NCI-H69 (cell line): ENCODE measurements at regions not wholly inside any gene's neighbourhood (a gene's known extent, or its start where the extent isn't known, plus 50 kb on each side); places are given as distances from the start of the nearest gene placed in this dataset.
"Not testable (repeated sequence)": the region's sequence is repeated elsewhere in the genome, so short reads cannot be mapped to it uniquely, and the experiment has no call there.

Experiments used
- DNase-seq: peaks from one replicate; lab custom pipeline; 2025; lab: John Stamatoyannopoulos, UW

GRCh38 chr20:55160996-55161395 lies 685.6 kb downstream of the DOK5 start:
- DNase-seq, result no peak

DNA sequence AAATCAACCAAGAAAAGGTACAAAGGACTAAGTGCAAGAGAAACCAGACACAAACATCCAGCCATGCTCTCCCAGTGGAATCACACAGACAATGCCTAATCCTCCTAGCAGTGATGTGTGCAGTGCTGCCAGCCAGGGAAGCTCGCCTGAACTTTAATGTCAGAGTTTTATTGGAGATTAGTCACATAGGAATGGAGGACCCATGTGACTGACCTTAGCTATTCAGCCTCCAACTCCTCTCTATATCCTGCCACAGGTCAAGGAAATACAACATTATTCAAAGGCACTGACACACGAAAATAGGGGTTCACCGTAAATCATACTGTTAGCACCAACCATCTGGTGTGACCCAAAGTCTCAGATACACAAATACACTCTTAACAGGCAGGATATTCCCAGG lies 684.6 kb downstream of the DOK5 start:
- peak; percentile 65 for DNase-seq

DNA sequence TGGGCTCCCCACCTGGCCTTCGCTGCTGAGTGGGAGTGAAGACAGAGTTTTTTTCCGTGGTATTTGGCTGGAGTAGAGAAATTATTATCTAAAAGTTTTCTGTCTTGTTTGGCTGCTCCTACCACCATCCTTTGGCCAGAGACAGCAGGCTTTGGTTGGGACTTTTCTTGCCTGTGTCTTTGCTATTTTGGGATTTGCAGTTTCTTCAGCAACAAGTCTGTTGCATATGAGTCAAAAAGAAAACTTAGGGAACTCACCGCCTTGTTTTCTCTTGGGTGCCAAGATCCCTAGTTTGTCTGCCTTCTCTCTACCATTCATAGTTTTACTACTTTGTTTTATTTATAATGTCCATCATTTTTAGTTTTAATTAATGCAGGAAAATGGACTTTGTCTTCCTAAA lies 683.8 kb downstream of the DOK5 start:
- DNase-seq, result no peak

- DNase-seq, result no peak
These were observed 683.1 kb downstream of the DOK5 start for GRCh38 chr20:55158446-55158845.

GRCh38 chr20:55155360-55155759 lies 680.0 kb downstream of the DOK5 start:
- DNase-seq, result no peak

DNA sequence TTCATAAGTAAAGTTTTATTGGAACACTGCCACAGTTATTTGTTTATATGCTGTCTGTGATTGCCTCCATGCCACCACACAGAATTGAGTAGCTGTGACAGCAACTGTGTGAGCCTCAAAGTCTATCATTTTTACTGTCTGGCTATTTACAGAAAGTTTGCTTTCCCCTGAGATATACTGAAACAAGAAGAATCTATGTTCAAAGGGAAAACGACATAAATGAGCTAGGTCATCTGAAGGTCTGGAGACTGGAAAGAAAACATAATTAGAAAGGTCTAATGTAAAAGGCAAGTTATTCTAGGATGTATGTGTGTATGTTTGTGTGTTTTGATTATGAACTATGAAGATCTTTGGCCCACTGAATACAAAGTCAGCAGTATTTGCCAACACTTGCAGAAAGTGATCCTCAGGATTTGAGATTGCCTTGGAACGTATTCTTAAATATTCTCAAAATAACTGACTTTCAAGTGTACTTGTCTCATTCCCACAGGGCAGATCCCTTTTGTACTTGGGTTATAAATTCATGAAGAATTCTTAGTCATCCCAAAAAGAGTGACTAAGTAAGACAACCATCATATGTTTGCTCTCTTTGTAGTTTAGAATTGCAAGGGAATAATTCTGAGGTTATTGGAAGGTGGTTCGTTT lies 677.7 kb downstream of the DOK5 start:
- no peak for DNase-seq

DNA sequence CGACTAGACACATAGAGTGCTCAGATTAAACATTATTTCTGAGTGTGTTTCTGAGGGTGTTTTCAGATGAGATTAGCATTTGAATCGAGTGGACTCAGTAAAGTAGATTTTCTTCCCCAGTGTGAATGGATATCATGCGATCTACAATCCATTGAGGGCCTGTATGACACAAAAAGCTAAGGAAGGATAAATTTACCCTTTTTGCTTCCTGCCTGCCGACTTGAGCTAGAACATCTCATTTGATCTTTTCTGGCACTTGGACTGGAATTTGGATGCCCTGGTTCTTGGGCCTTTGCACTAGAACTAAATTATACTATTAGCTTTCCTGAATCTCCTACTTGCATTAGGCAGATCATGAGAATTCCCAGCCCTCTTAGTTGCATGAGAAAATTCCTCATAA lies 675.8 kb downstream of the DOK5 start:
- no peak for DNase-seq

- DNase-seq, result peak; percentile 76
These were observed 668.2 kb downstream of the DOK5 start for GRCh38 chr20:55143601-55144000.

- no peak for DNase-seq
These were observed 667.5 kb downstream of the DOK5 start for GRCh38 chr20:55142932-55143331.

DNA sequence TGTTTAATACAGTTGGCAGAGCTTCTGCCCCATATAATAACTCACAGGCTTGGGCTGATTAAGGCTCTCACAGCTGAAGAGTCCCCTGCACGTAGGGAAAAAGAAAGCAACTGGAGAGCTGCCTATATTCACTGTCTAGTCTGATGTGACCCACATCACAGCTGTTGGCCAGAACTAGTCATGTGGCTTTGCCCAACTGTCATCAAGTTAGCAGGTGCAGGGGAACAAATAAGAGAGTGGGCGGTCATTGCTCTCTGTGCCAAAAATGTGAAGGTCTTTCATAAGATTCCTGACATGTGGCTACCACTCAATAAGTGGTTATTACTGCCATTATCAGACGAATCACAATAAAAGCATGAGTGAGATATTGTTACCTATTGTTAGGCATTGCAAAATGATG lies 665.2 kb downstream of the DOK5 start:
- peak; percentile 91 for DNase-seq

DNA sequence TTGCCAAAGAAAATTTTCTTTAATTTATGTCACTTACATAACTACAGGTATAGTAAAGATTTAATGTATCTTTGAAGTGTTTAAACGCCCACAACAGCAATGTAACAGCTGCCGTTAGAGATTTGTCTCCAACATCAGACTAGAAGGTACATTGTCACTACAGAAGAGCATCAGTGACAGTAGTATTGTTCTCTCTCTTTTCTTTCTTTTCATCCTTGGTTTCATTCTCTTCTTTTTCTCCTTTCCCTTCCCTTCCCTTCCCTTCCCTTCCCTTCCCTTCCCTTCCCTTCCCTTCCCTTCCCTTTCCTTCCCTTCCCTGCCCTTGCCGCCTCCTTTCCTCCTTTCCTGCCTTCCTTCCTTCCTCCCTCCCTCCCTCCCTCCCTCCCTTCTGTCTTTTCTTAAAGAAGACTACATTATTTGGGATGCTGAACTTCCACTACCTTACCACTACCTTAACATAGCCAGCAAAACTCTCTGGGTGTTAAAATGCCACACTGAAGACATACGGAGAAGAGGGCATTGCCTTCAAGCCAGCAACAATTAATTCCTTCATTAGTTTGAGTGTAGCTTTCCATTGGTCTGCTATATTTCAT lies 663.9 kb downstream of the DOK5 start:
- DNase-seq, result no peak

GRCh38 chr20:55135923-55136322 lies 660.5 kb downstream of the DOK5 start:
- DNase-seq, result peak; percentile 6

- DNase-seq, result no peak
These were observed 657.1 kb downstream of the DOK5 start for GRCh38 chr20:55132523-55132922.

GRCh38 chr20:55117577-55117976 lies 642.2 kb downstream of the DOK5 start:
- not testable (repeated sequence) for DNase-seq

DNA sequence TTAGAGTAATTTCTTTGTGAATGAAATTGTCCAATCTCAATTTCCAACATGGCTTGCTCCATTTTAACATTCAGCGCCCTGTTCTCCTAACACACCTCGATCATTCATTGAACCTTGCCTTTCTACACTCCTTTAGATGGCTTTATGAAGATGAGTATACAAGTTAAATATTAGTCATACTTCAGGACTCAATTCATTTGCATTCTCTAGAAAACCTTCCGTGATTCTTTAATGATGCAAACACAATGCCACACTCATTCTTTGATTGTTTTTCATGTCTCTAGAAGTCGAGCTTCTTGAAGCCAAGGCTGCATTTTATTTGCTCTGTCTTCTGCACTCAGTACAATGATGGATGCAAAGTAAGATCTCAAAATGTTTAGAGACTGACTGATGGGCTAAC lies 641.2 kb downstream of the DOK5 start:
- DNase-seq, result no peak

DNA sequence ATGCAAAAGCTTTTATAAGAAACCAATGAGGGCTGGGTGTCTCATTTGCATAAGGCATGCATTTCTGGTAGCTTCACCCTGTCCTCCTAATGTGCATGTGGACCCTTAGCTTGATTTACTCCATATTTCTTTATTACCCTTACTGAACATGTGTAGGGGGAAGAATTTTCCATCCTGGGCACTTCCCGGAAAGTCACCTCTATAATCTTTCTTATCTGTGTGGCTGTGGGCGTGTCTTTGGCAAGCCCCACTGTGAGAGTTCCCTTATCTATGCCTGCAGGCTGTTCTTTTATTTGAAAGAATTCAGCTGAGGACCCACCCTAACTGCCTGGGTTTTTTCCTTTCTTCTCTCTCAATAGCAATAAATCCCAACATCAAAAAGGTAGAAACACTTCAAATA lies 627.8 kb downstream of the DOK5 start:
- no peak for DNase-seq

DNA sequence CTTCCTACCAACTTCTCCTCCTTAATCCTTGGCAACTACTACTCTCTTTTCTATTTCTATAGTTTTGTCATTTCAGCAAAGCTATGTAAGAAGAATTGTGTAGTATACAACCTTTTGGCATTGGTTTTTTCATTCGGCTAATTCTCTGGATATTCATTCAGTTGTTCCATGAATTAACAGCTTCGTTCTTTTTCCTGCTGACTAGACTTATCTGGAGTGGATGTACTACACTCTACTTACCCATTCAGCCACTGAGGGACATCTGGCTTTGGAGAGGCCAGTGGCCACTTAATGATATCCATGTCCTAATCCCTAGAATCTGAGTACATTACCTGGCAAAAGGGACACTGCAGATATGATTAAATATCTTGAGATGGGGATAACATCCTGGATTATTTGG lies 623.9 kb downstream of the DOK5 start:
- DNase-seq, result no peak

DNA sequence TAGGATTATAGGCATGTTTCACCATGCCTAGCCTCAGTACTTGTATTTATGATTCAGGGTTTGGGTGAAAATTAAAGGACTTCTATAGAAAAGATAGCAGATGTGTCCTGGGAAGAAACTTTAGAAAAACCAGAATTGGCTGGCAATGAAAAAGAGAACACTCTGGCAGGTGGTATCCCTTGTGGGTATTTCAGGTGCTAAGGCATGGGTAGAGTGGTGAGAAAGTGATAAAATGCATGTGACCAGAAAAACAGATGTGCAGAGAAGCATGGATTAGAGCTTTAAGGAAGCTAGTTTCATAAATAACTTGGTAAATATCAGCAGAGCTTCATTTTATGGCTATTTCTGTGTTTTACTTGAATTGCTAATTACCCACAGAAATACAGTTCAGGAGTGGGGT lies 622.2 kb downstream of the DOK5 start:
- no peak for DNase-seq

GRCh38 chr20:55095745-55096400 lies 620.5 kb downstream of the DOK5 start:
- DNase-seq, result peak; percentile 68

DNA sequence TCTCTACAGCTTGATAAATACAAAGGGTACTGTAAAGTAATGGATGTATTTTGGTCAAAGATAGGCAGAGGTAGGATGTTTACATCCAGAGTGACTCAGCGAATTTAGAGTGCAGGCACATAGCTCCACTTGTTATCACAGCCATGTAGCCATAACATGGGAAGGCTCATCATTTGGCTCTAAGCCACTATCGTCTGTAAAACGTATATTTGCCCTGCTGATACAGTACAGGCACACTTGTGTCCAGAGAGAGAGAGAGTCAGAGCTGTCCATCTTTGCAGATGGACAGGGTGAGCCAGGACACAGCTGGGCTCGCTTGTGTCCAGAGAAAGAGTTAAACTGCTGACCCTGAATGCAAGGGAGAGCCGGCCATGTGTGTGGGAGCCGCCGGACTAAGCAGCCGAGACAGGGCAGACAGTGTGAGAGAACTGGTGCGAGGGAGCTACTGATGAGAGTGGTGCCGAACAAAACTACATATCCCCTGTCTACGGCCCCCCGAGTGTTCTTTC lies 619.0 kb downstream of the DOK5 start:
- no peak for DNase-seq

DNA sequence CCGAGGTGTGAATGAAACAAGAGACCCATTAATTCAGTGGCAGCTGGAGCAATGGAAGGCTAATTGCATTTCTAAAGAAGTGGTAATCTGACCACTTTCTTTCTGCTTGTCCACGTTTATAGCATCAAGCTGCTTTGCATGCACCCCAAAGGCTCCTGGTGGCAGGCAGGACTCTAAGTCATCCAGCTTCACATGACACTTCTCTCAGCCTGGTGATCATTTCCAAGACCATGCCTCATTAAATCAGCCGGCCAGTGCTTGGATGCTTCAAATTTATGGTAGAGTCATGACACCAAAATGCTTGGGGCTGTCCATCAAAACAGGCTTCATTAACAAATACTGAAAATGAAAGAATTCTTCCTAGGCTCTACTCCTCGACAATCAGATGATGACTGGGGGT lies 614.9 kb downstream of the DOK5 start:
- DNase-seq, result peak; percentile 63

DNA sequence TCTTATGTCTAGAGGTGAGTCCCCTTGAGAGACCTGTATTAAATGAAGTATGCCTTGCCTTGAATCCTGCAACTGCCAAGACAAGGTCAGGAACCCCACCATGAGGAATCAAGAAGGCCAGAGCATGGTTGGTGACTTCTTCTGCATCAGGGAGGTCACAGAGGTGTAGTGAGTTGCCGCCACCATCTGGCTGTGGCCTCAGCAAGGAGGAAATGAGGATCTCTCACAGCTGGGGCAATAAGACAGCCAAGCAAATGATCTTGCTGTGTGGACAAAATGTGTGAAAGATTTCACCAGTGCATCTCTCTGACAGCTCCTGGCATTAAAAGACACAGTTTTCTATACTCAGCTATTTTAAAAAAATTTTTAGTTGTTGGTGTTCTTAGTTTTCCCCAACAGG lies 611.0 kb downstream of the DOK5 start:
- no peak for DNase-seq

DNA sequence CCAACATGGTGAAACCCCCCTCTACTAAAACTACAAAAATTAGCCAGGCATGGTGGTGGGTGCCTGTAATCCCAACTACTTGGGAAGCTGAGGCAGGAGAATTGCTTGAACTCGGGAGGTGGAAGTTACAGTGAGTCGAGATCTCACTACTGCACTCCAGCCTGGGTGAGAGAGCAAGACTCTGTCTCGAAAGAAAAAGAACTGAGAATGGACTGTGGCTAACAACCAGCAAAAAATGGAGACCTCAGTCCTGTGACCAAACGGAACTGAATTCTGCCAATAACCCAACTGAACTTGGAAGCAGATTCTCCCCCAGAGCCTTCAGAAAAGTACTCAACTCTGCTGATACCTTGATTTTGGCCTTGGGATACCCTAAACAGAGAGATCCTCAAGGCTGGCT lies 604.5 kb downstream of the DOK5 start:
- no peak for DNase-seq
